22Rv1 (cell line): ENCODE measurements at regions not wholly inside any gene's neighbourhood (a gene's known extent, or its start where the extent isn't known, plus 50 kb on each side); places are given as distances from the start of the nearest gene placed in this dataset.
"Not testable (repeated sequence)": the region's sequence is repeated elsewhere in the genome, so short reads cannot be mapped to it uniquely, and the experiment has no call there.

ENCODE experiments used
- H3K27ac ChIP-seq: fragments of 450-650 bp; 2 replicates; pipeline ENCODE4 v1.5.1; 2017
- CTCF ChIP-seq: fragments of 450-650 bp; IDR thresholded peaks from 2 replicates; pipeline ENCODE4 v1.5.1; 2017; ENCODE audit warnings: mild to moderate bottlenecking
- ZFX ChIP-seq: fragments of 450-650 bp; IDR thresholded peaks from 2 replicates; pipeline ENCODE4 v1.6.1; 2017; ENCODE audit warnings: antibody characterized with exemption, borderline replicate concordance

- TF ChIP-seq ZFX, result no peak
- peak; percentile 97 for TF ChIP-seq CTCF
- no peak overlapping the region for H3K27ac ChIP-seq
These were observed 65.0 kb upstream of the TMEM45B start for GRCh38 chr11:129750343-129751292.

GRCh38 chr11:129751511-129751910, 64.1 kb upstream of the TMEM45B start:
- TF ChIP-seq CTCF, result no peak
- no peak overlapping the region for H3K27ac ChIP-seq

GRCh38 chr11:129763569-129763968, 52.1 kb upstream of the TMEM45B start:
- not testable (repeated sequence) for H3K27ac ChIP-seq

GRCh38 chr11:129764204-129764603, 51.4 kb upstream of the TMEM45B start:
- H3K27ac ChIP-seq, result not testable (repeated sequence)
